ENCODE measurements at regions not wholly inside any gene's neighbourhood (a gene's known extent, or its start where the extent isn't known, plus 50 kb on each side); places are given as distances from the start of the nearest gene placed in this dataset.

DNA sequence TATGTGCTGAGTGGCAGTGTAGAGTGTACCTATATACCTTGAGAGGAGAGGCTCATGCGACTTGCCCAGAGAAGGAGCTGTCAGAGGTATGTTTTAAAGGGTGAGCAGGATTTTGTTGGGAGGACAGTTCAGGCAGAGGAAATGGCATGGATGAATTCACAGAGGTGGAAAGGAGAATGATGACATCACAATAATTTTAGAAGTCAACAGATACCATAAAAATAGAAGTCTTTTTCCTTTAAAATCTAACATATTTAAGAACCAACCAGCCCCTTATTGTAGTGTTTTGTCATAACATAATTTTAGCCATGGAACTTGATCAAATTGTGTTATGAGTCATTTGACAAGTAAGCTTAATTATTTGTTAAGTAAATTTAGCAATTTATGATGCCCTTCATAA lies 538.1 kb upstream of the GYPC start:
- TF ChIP-seq, protein P1, sequence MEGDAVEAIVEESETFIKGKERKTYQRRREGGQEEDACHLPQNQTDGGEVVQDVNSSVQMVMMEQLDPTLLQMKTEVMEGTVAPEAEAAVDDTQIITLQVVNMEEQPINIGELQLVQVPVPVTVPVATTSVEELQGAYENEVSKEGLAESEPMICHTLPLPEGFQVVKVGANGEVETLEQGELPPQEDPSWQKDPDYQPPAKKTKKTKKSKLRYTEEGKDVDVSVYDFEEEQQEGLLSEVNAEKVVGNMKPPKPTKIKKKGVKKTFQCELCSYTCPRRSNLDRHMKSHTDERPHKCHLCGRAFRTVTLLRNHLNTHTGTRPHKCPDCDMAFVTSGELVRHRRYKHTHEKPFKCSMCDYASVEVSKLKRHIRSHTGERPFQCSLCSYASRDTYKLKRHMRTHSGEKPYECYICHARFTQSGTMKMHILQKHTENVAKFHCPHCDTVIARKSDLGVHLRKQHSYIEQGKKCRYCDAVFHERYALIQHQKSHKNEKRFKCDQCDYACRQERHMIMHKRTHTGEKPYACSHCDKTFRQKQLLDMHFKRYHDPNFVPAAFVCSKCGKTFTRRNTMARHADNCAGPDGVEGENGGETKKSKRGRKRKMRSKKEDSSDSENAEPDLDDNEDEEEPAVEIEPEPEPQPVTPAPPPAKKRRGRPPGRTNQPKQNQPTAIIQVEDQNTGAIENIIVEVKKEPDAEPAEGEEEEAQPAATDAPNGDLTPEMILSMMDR (IDR thresholded peaks at IDR 0.05): no peak
- TF ChIP-seq POLR2A (IDR thresholded peaks at IDR 0.05): no peak
